Nucleus accumbens (tissue), 56 donors: ENCODE measurements at regions not wholly inside any gene's neighbourhood (a gene's known extent, or its start where the extent isn't known, plus 50 kb on each side); places are given as distances from the start of the nearest gene placed in this dataset.
A peak's percentile ranks its signal among the peaks of the same experiment; 100 is the strongest.
"Not testable (repeated sequence)": the region's sequence is repeated elsewhere in the genome, so short reads cannot be mapped to it uniquely, and the experiment has no call there.

ENCODE experiments used
- DNase-seq, 56 donors: peaks; one replicate each; lab custom pipeline; 2025; lab: John Stamatoyannopoulos, UW

DNA sequence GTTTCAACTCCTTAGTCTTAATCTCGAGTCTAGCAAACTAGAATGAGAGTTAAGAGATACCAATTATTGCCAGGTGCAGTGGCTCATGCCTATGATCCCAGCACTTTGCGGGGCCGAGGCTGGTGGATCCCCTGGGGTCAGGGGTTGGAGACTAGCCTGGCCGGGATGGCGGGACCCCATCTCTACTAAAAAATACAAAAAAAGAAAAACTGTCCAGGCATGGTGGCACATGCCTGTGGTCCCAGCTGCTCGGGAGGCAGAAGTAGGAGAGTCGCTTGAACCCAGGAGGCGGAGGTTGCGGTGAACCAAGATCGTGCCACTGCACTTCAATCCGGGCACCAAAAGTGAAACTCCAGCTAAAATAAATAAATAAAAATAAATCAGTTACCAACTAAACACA is 1119.5 kb upstream of the ATXN8OS start:
- DNase-seq = no peak

DNA sequence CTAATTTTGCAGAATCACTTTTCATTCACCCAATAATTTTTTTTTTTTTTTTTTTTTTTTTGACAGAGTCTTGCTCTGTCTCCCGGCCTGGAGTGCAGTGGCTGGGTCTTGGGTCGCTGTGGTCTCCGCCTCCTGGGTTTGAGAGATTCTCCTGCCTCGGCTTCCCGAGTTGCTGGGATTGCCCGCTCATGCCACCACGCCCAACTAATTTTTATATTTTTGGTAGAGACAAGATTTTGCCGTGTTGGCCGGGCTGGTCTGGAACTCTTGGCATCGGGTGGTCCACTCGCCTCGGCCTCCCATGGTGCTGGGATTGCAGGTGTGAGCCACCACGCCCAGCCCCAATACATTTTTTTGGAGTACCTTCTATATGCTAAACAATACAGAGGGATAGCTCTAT is 1120.0 kb upstream of the ATXN8OS start:
- no peak for DNase-seq

DNA sequence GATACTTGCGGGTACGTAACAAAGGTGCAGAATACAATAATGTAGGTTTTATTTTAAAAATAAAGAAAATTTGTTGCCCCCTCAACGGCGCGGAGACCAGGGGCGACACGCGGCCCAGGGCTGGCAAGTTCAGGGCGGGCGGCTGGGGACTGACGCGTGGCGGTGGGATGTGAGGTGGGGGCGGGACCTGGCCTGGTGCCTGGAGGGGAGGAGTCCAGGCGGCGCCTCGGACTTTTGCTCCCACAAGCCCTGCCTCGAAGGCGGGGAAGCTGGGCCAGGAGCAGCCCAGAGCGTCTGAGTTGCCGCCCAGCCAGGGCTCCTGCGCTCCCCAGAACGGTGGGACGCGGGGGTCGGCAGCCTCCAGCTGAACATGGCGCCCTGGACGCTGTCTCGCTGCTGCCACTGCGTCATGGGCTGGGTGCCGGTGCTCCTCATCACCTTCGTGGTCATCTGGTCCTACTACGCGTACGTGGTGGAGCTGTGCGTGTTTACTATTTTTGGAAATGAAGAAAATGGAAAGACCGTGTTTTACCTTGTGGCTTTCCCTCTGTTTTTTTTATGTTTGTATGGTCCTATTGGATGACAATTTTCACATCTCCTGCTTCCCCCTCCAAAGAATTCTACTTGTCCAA is 1122.8 kb upstream of the ATXN8OS start:
- DNase-seq = no peak

DNA sequence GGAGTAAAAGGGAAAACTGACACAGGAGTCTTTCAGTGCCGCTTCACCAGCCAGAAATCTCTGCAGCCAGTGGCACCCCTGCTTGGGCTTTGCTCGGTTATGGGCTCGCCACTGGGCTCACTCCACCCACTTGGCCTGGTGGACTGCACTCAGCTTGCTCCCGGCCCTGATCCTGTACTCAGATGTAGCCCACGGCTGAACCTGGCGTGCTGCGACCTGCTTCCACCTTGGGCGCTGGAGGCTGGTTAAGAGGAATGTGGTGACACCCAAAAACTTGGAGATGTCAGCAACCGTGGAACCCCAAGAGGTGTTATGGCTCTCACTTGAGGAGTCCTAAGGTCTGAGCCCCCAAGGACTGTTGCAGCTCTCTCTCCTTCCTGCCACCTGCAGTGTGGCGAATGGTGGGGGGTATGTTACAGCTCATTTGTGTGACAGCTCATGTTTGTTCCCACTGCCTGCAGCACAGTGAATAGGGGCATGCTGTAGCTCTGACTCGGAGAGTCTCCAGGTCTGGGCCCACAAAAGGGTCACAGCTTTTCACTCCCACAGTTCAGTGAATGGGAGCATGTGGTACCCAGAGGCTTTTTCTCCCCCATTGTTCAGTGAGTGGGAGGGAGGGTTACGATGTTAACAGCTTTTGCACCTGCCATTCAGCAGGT is 1124.5 kb upstream of the ATXN8OS start:
- no peak for DNase-seq

DNA sequence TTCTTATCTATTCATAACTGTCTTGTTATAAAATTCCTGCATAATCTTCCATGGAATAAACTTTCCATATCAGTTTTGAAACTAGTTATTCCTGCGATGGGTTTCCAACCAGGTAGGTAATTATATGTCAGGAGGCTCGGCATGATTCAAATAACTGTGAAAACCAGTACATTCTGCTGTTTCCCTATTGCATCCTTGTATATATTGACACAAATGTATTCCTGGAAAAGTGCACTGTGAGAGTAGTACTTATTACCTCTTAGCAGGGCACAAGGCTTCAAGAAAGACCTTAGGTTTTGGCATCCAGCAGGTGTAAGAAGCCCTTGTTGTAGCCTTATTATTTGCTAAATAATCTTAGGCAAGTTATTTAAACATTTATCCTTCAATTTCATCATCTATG is 1131.3 kb upstream of the ATXN8OS start:
- no peak for DNase-seq

DNA sequence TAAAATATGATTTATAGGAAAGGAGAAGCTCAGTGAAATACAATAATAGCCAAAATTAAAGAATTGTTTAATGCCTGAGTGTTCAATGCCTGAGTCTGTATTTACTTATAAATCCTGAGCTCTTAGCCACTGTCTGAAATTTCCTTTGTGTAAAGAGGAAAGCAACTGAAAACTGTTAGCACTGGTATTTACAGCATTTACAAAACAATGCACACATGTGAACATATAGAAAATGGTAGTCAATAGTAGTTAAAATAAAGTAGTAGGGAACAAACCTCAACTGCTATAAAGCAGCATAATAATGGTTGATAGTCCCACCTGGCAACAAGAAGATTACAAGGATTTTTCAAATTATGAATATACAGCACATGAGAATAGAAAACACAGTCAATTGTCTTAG is 1137.1 kb upstream of the ATXN8OS start:
- DNase-seq = no peak

DNA sequence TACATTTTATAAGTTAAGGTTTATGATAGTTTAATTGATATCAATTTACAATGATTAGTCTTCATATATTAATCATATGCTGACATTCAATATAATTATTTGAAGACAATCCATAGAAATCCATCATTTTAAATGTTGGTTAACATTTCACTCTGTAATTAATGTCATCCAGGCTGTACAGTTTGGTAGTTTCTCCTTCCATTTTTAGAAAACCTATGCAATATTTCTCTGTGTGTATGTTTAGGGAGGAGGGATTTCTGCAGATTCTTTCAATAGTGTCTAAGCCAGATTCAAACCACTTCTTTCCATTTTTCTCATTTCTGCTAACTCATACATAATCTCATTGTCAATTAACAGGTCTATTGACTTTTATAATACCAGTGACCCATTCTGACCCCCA is 1159.0 kb upstream of the ATXN8OS start:
- DNase-seq = no peak

DNA sequence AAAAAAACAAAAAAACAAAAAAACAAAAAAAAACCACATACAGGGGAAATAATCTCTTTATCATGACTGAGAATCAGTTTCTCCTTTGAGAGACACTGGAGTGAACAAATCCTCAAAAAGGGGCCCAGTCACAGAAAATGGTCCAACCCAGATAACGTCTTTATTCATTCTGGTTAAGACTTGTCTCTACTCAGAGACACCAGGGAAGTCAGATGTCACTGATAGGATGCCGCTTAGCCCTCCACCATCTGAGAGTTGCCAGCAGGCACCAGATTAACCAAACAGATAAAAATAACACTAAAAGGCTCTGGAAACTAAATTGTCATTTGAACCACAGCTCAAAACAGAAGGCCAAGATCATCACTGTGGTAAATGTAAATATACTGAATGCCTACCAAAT is 1163.4 kb upstream of the ATXN8OS start:
- no peak for DNase-seq

DNA sequence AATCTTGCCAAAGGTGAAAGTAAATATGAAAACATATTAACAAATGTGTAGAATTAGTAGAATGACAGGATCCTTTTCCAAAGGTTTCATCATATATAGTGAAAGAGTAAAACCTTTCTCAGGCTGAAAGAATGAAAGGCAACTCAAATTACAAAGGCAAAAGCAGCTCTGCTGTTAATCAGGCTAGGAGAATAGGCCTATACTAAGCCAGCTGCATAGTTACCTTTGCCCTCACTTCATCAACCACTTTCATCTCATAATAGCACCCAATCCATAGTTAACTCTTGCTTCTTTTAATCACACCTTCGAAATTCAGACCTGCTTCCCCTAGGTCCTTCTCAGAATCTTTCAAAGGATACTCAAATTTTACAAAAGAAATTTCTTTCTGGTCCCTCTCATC is 1167.6 kb upstream of the ATXN8OS start:
- DNase-seq = no peak

DNA sequence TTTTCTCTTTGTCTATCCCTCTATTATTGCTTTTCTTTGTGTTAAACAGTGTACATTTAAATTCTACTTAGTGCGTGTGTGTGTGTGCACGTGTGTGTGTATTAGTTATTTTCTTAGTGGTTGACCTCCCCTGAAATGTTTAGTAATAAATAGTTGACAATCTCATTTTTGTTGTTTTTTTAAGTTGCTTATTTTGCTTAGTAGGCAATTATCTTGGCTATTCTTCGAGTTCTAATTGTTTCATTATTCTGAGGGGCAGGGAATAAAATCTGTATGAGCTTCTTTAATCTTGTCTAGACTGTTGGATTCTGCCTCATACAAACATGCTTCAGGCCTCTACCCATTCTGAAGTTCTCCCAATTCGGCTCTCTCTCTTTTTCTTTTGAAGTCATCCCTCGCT is 1169.0 kb upstream of the ATXN8OS start:
- no peak for DNase-seq

DNA sequence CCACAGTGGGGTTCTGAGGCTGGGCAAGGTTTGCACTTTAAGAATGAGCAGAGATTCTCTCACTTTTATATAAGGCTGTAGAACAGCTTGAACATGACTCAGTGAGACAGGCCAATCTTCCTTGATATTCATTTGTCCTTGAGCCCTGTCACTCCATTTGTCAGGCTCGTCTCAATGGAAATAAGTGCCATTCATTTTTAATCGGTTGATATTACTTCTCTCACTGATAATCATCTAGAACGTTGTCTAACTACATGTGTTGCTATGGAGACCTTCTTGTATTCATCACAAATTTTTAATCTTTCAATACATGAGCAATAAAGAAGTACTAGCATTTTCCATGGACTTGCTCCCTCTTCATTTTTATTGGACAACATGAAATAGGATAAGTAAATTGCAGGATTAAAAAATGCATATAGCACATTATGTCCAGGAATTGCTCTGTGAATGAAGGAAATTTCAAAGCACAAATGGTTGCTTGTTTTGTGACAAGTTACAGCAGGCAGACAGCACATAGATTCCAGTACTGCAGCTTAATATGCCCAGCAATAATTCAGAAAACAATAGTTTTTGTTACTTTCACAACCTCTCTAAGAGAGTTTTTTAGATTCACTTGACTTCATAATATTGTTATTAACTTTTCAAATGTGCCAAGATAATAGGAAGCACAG is 1178.4 kb upstream of the ATXN8OS start:
- no peak for DNase-seq

DNA sequence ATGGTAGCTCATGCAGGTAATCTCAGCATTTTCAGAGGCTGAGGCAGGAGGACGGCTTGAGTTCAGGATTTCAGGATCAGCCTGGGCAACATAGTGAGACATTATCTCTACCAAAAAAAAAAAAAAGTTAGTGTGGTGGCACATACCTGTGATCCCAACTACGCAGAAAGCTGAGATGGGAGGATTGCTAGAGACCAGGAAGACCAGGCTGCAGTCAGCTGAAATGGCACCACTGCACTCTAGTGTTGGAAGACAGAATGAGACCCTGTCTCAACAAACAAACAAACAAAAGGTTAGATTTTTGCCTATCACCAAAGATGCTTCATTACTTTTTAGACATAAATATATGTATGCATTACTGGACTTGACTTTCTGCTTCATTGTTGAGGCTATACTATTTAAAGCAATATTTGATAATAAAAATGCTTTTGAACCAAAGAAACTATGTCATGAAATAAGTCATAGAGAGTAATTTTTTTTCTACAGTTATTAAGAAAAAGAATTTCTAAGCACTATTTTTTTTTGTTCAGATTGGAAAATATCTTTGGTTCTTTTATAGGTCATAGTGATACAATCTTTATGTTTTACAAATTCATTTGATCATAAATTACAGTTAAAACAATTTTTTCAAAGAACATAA is 1180.1 kb upstream of the ATXN8OS start:
- DNase-seq = peak in 6 of 56 donors; percentile 0 to 9 (median 1)

DNA sequence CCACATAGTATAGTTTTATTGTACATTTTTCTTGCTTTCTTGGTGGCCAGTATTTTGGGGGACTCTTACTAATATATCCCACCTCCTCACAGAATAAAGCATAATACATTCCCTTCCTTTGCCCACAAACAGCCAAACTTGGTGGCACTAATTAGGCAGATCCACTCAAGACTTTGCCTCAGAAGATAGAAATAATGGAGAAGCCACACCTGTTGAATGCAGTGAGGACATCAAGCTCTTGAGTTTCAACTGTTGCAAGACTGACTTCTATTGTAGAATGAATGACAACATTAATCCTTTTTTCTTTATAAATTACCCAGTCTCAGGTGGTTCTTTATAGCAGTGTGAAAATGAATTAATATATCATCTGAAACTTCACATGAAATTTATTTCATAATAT is 1183.6 kb upstream of the ATXN8OS start:
- no peak for DNase-seq

DNA sequence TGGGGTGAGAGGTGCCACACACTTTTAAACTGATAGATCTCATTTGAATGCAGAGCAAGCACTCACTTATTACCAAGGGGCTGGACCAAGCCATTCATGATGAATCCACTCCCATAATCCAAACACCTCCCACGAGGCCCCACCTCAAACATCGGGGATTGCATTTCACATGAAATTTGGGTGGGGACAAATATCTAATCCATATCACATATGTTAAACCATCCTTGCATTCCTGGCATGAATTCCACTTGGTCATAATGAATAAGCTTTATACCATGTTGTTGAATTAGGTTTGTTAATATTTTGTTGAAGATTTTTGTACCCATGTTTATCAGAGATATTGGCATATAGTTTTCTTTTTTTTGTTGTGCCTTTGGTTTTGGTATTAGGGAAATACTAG is 1198.7 kb upstream of the ATXN8OS start:
- DNase-seq = no peak

DNA sequence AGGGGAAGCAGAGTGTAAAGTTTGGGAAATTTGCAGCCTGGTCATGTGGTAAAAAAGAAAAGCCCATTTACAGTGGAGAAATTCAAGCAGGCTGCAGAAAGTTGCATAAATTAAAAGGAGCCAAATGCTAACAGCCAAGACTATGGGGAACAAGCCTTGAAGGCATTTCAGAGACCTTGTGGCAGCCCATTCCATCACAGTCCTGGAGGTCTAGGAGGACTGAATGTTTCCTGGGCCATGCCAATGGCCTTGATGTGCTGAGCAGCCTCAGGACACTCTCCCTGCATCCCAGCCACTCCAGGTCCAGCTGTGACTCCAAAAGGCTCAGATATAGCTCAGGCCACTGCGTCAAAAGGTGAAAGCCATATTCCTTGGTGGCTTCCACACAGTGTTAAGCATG is 1202.4 kb upstream of the ATXN8OS start:
- DNase-seq = no peak

DNA sequence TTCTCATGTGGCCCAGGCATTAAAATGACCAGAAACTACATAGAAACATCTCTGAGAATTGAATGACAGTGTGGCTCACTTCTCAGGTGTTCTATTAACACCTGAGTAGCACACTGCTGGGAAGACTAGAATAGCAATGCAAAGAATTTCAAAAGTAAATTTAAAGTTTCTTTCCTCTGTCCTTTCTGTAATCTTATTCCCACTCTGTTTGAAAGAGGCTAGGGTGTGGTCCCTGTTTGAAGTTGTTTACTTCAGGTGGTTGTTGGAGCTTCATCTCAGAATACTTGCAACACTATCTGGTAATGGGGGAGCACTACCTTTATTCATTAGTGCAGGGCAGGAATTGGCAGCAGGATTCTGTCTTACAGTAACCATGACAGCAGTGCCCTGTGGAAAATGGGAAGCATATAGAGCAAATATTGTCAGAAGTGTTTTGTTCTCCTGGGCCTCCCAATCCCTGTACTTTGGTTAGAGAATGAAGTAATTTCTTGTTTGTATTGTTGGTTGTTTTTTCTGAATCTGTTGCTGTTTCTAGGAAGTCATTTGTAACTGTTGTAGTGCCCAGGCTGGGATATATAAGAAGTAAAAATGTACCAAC is 1210.2 kb upstream of the ATXN8OS start:
- no peak for DNase-seq

DNA sequence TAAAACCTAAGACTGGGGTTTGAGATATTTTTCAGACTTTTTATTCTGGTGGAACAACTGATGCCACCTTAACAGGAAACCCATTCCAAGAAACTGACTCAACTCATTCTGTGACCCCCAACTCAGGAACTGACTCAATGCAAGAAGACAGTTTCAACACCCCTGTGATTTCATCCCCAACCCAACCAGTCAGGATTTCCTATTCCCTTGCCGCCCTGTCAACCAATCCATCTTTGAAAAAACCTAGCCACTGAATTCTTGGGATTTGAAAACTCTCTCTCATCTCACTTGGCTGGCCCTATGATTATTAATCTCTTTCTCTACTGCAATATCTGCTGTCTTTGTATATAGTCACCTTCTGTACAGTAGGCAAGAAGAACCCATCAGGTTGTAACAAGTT is 1211.9 kb upstream of the ATXN8OS start:
- DNase-seq = no peak

DNA sequence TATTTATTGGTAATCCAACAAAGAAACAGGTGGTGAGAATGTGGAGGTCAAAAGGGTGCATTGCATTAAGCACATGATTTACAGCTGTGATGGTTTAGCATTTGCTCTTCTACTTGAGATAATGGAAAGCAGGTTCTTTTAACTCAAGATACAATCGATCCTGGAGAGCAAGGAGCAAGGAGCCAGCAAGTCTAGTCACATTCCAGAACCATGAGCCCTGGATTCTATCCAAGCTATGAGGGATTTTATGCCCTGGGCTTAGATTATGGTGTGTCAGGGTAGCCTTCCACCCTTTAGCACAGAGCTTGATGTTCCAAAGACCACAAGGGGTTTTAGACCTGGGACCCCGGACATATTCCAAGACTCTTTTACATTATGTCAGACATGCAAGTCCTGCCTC is 1213.9 kb upstream of the ATXN8OS start:
- not testable (repeated sequence) for DNase-seq

DNA sequence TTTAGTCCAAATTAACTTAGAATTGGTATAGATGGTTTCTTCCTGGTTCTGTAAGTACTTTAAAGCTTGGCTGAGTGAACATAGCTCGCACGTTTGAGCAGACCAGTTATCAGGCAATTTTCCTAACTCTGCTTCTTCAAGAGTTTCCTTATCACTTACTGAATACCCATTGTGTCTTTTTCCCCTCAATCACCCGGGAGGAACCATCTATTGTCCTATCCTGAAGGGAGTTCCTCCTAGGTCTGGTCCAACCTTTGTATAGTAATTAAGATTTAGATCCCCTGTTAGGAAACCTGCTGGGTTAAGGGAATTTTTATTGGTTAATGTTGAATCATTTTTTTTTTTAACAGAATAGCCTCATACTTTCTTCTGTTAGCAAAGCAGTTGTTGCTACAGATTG is 1215.0 kb upstream of the ATXN8OS start:
- DNase-seq = not testable (repeated sequence)

DNA sequence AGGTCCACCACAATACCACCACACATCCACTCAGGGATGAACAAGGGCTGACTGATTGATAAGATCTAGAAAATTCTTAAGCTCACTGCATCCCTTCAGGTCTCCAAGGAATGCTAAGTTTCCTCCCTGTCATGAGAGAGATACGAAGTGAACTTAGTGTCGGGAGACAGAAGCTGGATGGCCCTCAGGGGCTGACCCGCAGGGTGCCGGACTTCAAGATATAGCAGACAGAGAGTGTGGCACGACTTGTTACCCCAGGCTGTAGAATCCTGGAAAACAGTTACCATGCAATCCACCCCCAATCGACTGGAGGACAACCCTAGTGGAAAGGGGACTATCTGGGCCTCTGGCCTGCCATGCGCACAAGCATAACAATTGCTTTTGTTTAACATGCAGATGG is 1217.5 kb upstream of the ATXN8OS start:
- not testable (repeated sequence) for DNase-seq

DNA sequence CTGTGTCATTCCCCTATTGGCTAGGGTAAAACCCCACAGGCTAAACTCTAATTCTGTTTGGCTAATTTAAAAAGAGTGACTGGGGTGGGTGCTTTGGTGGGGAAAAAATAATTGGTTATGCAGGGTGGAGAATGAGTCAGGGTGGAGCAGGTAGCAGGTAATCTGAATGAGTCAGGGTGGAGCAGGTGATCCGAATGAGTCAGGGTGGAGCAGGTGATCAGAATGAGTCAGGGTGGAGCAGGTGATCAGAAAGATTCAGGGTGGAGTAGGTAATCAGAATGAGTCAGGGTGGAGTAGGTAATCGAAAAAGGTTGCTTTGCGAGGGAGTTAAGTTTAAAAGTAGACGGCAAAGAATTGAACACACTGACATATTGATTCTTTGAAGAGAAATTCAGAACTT is 1218.8 kb upstream of the ATXN8OS start:
- DNase-seq = peak in 17 of 56 donors; percentile 1 to 57 (median 28)
